ENCODE measurements at regions not wholly inside any gene's neighbourhood (a gene's known extent, or its start where the extent isn't known, plus 50 kb on each side); places are given as distances from the start of the nearest gene placed in this dataset.

DNA sequence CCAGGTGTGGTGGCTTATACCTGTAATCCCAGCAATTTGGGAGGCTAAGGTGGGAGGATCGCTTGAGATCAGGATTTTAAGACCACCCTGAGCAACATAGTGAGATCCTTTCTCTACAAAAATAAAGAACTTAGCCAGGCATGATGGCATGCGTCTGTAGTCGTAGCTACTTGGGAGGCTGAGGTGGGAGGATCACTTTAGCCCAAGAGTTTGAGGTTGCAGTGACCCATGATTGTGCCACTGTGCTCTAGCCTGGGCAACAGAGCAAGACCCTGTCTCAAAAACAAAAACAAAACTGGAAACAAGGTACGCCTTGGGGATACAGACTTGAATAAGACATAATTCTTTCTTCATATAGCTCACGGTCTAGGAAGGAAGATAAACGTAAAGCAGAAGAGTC, 63.1 kb upstream of the GRAMD1B start:
- TF ChIP-seq, protein P1, sequence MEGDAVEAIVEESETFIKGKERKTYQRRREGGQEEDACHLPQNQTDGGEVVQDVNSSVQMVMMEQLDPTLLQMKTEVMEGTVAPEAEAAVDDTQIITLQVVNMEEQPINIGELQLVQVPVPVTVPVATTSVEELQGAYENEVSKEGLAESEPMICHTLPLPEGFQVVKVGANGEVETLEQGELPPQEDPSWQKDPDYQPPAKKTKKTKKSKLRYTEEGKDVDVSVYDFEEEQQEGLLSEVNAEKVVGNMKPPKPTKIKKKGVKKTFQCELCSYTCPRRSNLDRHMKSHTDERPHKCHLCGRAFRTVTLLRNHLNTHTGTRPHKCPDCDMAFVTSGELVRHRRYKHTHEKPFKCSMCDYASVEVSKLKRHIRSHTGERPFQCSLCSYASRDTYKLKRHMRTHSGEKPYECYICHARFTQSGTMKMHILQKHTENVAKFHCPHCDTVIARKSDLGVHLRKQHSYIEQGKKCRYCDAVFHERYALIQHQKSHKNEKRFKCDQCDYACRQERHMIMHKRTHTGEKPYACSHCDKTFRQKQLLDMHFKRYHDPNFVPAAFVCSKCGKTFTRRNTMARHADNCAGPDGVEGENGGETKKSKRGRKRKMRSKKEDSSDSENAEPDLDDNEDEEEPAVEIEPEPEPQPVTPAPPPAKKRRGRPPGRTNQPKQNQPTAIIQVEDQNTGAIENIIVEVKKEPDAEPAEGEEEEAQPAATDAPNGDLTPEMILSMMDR (IDR thresholded peaks at IDR 0.05; ENCODE audit: low read depth, low read length) = no peak
- H3K4me3 ChIP-seq (replicated peaks in 1 of 2; ENCODE audit: low read depth in 2 of 2, low read length in 2 of 2) = no peak overlapping the region
- no peak for DNase-seq (ENCODE audit: low read depth in 2 of 2)

DNA sequence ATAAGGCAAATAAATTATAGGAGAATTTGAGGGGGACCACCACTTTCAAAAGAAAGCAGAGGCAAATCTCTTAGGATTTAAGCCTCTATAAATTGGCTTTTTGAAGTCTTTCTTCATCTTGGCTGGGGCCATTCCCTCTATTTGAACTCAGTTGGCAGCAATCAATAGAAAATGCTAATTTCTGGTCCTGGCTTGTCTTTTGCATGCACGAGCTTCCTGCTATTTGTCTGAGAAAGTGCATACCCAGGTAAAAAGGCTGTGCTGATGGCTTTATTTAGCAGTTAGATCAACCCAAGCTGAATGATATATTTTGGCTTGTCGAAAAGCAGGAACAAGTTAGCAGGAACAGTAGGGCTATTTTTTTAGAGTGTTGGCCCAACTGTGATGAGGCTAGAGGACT, 64.1 kb upstream of the GRAMD1B start:
- TF ChIP-seq, protein P1 (IDR thresholded peaks at IDR 0.05; ENCODE audit: low read depth, low read length) = no peak
- H3K4me3 ChIP-seq (replicated peaks in 1 of 2; ENCODE audit: low read depth in 2 of 2, low read length in 2 of 2) = no peak overlapping the region
- no peak for DNase-seq (ENCODE audit: low read depth in 2 of 2)

DNA sequence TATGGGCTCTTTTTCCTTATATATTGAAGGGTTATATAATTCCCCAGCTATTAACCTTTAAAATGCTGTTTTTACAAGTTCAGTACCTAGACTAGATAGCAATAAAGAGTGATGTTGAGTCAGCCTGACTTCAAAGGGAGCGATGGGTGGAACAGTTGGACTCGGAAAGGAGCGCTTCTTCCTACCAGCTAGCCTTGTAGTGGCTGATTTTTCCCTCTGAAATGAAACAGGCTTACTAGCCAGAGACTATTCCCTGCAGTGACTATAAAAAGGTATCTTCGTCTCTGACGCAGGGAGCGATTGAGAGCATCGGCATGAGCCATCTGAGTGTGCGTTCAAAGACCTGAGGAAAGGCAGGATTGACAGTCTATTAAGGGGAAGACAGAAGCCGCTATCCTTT, 66.0 kb upstream of the GRAMD1B start:
- TF ChIP-seq, protein P1 (IDR thresholded peaks at IDR 0.05; ENCODE audit: low read depth, low read length) = no peak
- no peak for DNase-seq (ENCODE audit: low read depth in 2 of 2)

DNA sequence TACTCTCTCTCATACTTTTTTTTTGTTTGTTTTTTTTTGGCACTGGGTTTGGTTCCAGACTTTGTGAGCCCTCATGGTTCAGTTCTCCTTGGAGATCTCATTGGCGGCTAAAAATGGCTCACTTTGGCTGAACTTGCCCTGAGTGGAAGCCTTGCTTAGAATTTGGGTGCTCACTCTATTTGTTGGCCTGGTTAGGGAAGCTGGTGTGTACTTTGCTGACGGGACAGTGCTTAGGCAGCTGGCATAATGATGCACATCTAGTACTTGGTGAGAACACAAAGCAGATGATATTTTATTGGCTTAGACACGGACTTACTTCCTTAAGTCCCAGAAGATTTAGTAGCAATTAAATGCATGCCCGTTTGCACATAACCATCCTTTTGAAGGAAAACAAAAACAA, 66.5 kb upstream of the GRAMD1B start:
- TF ChIP-seq, protein P1 (IDR thresholded peaks at IDR 0.05; ENCODE audit: low read depth, low read length) = no peak
- H3K4me3 ChIP-seq (replicated peaks in 1 of 2; ENCODE audit: low read depth in 2 of 2, low read length in 2 of 2) = no peak overlapping the region
- no peak for DNase-seq (ENCODE audit: low read depth in 2 of 2)

More for the DNA sequence above, 66.0 kb upstream of the GRAMD1B start:
- no peak overlapping the region for H3K4me3 ChIP-seq (replicated peaks in 1 of 2; ENCODE audit: low read depth in 2 of 2, low read length in 2 of 2)

DNA sequence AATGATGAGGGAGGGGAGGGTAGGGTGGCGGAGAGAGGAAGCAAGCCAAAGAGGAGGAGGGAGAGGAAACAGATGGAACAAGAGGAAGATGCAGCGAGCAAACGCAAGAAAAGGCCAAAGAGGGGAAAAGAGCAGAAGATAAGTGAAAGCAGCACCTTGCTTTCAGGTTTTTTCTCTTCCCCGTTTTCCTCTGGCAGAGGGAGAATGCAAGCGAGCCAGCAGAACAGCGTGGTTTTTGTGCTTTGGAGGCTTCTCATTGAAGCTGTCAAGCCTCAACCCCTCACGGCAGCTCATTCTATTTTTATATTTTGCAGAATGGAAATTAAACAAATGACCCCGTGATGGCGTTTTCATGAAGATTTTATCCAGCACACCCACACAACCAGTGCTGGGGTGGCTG, 67.1 kb upstream of the GRAMD1B start:
- H3K4me3 ChIP-seq (replicated peaks in 1 of 2; ENCODE audit: low read depth in 2 of 2, low read length in 2 of 2) = no peak overlapping the region
- TF ChIP-seq, protein P1 (IDR thresholded peaks at IDR 0.05; ENCODE audit: low read depth, low read length) = no peak
- DNase-seq (ENCODE audit: low read depth in 2 of 2) = no peak

DNA sequence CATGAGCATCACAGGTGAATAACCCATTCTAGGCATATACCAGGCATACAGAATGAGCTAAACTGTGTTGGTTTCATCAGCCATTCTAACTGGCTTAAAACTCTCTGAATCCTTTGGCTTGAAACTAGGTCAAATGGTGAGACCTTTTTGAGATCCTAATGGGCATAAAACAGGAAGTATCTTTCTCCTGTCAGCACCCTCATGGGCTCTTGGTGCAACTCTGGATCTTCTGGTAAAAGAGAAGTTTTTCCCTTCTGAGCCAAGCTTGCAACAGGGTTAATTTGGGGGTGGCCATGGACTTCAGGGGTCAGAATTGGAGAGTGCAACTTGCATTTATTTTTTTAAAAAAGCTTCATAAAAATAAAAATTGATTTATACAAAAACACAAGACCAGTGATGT, 67.9 kb upstream of the GRAMD1B start:
- DNase-seq (ENCODE audit: low read depth in 2 of 2) = no peak
- TF ChIP-seq, protein P1 (IDR thresholded peaks at IDR 0.05; ENCODE audit: low read depth, low read length) = no peak
- H3K4me3 ChIP-seq (replicated peaks in 1 of 2; ENCODE audit: low read depth in 2 of 2, low read length in 2 of 2) = no peak overlapping the region

DNA sequence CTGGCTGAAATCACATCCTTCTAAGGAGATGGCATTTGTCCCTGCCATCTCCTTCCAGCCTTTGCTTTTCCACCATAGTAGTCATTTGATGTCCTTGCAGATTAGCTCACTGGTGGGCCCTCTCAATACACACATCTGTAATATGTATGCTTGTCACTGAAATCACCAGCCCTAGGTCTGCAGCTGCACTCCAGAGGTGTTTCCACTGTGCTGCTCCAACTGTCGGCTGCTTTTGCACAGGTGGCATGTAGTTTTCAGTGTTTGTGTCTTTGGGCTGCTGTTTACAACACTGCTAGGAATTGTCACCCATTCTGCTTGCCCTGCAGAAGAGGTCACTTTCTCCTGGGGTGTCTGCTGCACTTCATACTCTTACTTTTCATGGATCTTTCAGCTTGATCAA, 69.0 kb upstream of the GRAMD1B start:
- TF ChIP-seq, protein P1 (IDR thresholded peaks at IDR 0.05; ENCODE audit: low read depth, low read length) = no peak
- no peak for DNase-seq (ENCODE audit: low read depth in 2 of 2)

More for the DNA sequence above, 69.0 kb upstream of the GRAMD1B start:
- no peak overlapping the region for H3K4me3 ChIP-seq (replicated peaks in 1 of 2; ENCODE audit: low read depth in 2 of 2, low read length in 2 of 2)

Data from cardiac fibroblast (primary cell).